IMR-90 (cell line): ENCODE measurements at regions not wholly inside any gene's neighbourhood (a gene's known extent, or its start where the extent isn't known, plus 50 kb on each side); places are given as distances from the start of the nearest gene placed in this dataset.

ENCODE experiments used
- ATAC-seq: fragments of 200-7000 bp; cut with Tn5 transposase; 2 replicates; pipeline ENCODE4 v1.9.1; 2020; ENCODE audit warnings: low read depth, mild to moderate bottlenecking, moderate library complexity
- BruUV-seq: library from RNA; stranded (reverse); fragments of 400-500 nt; replicated peaks from 2 replicates; lab custom pipeline; 2021; lab: Mats Ljungman, UMichigan
- CTCF ChIA-PET: fragments of 300-600 bp; formaldehyde crosslinking; extraction: SDS; loops from one replicate; lab custom pipeline; 2021; ENCODE audit warnings: antibody characterized with exemption; lab: Yijun Ruan, JAX
- POLR2A ChIA-PET: fragments of 300-600 bp; sonication (Branson Sonifier 250); formaldehyde crosslinking; loops from one replicate; lab custom pipeline; 2022; ENCODE audit warnings: antibody characterized with exemption; ENCODE audit not compliant: unreplicated experiment; lab: Charles Lee
- DNase-seq: peaks from one replicate; pipeline ENCODE4 v3.0.0; 2013
- H2AFZ ChIP-seq: replicated peaks from 2 replicates; pipeline ENCODE3; 2013; ENCODE audit warnings: low read length, mild to moderate bottlenecking; ENCODE audit not compliant: poor library complexity
- H2AK5ac ChIP-seq: 2 replicates; pipeline ENCODE4 v1.6.1; 2013; ENCODE audit warnings: low read depth, low read length, inconsistent platforms
- H2AK9ac ChIP-seq: replicated peaks from 2 replicates; pipeline ENCODE3; 2013; ENCODE audit warnings: mild to moderate bottlenecking, low read depth, low read length, moderate library complexity; ENCODE audit not compliant: poor library complexity
- H2BK120ac ChIP-seq: 2 replicates; pipeline ENCODE4 v1.6.1; 2013; ENCODE audit warnings: low read depth, low read length, inconsistent platforms
- H2BK15ac ChIP-seq: 3 replicates; pipeline ENCODE4 v1.6.1; 2013; ENCODE audit warnings: low read depth, low read length, inconsistent platforms
- H2BK20ac ChIP-seq: 2 replicates; pipeline ENCODE4 v1.6.1; 2013; ENCODE audit warnings: low read depth, mild to moderate bottlenecking, inconsistent platforms, low read length, moderate library complexity
- H2BK5ac ChIP-seq: 2 replicates; pipeline ENCODE4 v1.6.1; 2013; ENCODE audit warnings: mild to moderate bottlenecking, low read depth, low read length, inconsistent platforms; ENCODE audit not compliant: poor library complexity, severe bottlenecking
- H3K14ac ChIP-seq: replicated peaks from 2 replicates; pipeline ENCODE4 v1.6.1; 2013; ENCODE audit warnings: low read depth, low read length, inconsistent platforms
- H3K18ac ChIP-seq: 2 replicates; pipeline ENCODE4 v1.6.1; 2013; ENCODE audit warnings: low read depth, low read length, control low read depth
- H3K23ac ChIP-seq: 2 replicates; pipeline ENCODE4 v1.6.1; 2013; ENCODE audit warnings: low read depth, low read length, inconsistent platforms
- H3K27ac ChIP-seq: 2 replicates; pipeline ENCODE4 v1.5.1; 2013; ENCODE audit warnings: mild to moderate bottlenecking, control low read depth, low read length; ENCODE audit not compliant: insufficient read depth
- H3K27me3 ChIP-seq: 2 replicates; pipeline ENCODE4 v1.6.1; 2013; ENCODE audit warnings: low read length; ENCODE audit not compliant: control insufficient read depth, insufficient read depth
- H3K36me3 ChIP-seq: 2 replicates; pipeline ENCODE4 v1.6.1; 2013; ENCODE audit warnings: low read length, mixed read lengths; ENCODE audit not compliant: control insufficient read depth, insufficient read depth
- H3K4ac ChIP-seq: 2 replicates; pipeline ENCODE4 v1.6.1; 2013; ENCODE audit warnings: low read depth, low read length, inconsistent platforms
- H3K4me1 ChIP-seq: 2 replicates; pipeline ENCODE4 v1.6.1; 2013; ENCODE audit warnings: low read length, mixed read lengths; ENCODE audit not compliant: control insufficient read depth, insufficient read depth
- H3K4me2 ChIP-seq: 2 replicates; pipeline ENCODE4 v1.6.1; 2013; ENCODE audit warnings: low read depth, mild to moderate bottlenecking, control low read depth, low read length, moderate library complexity
- H3K4me3 ChIP-seq: 2 replicates; pipeline ENCODE4 v1.5.1; 2013; ENCODE audit warnings: low read depth, mild to moderate bottlenecking, control low read depth, low read length, moderate library complexity; ENCODE audit not compliant: insufficient read depth
- H3K56ac ChIP-seq: 2 replicates; pipeline ENCODE4 v1.6.1; 2013; ENCODE audit warnings: low read length, inconsistent platforms; ENCODE audit not compliant: insufficient read depth; ENCODE audit errors: extremely low read depth
- H3K79me1 ChIP-seq, 2 experiments: 2 replicates each; pipeline ENCODE4 v1.6.1; 2013; ENCODE audit warnings: low read length in 2 of 2, inconsistent platforms in 1 of 2, low read depth in 1 of 2
- H3K9ac ChIP-seq: 2 replicates; pipeline ENCODE4 v1.6.1; 2013; ENCODE audit warnings: low read depth, low read length, control low read depth
- H3K9me1 ChIP-seq: 2 replicates; pipeline ENCODE4 v1.6.1; 2013; ENCODE audit warnings: low read length, inconsistent platforms; ENCODE audit not compliant: insufficient read depth
- H3K9me3 ChIP-seq: 2 replicates; pipeline ENCODE4 v1.6.1; 2013; ENCODE audit warnings: low read length; ENCODE audit not compliant: control insufficient read depth, insufficient read depth
- H4K20me1 ChIP-seq: 2 replicates; pipeline ENCODE4 v1.6.1; 2013; ENCODE audit warnings: low read length, inconsistent platforms; ENCODE audit not compliant: insufficient read depth
- H4K5ac ChIP-seq: 2 replicates; pipeline ENCODE4 v1.6.1; 2013; ENCODE audit warnings: mild to moderate bottlenecking, low read depth, low read length, control low read depth
- H4K8ac ChIP-seq, 2 experiments: 2 replicates each; pipeline ENCODE4 v1.6.1; 2013; ENCODE audit warnings: low read depth in 2 of 2, low read length in 2 of 2, control low read depth in 1 of 2, inconsistent platforms in 1 of 2
- H4K91ac ChIP-seq: 2 replicates; pipeline ENCODE4 v1.6.1; 2013; ENCODE audit warnings: low read depth, low read length, inconsistent platforms; ENCODE audit not compliant: insufficient read depth
- NFE2L2 ChIP-seq: fragments of 150-350 bp; IDR thresholded peaks from 2 replicates; pipeline ENCODE4 v1.6.1; 2016; ENCODE audit warnings: low read depth, mild to moderate bottlenecking, low read length
- RCOR1 ChIP-seq: IDR thresholded peaks from 2 replicates; pipeline ENCODE4 v1.6.1; 2012; ENCODE audit warnings: mild to moderate bottlenecking, low read length, improper control_type of control experiment; ENCODE audit not compliant: insufficient replicate concordance
- WGBS, 2 experiments: methylation state at CpG; one replicate each; pipeline versions ENCODE4 v1.1.5 to v1.1.7; 2013; ENCODE audit warnings: missing lambda C conversion rate in 2 of 2; ENCODE audit not compliant: insufficient read length in 1 of 2; ENCODE audit errors: extremely low coverage in 2 of 2; 5-methylcytosine and 5-hydroxymethylcytosine counted together
- dilution Hi-C: fragments of 300-500 bp; cut with HindIII; formaldehyde crosslinking; loops from one replicate; pipeline ENCODE4 v1.14.3; 2018; ENCODE audit warnings: low sequenced_read_pairs; ENCODE audit not compliant: unreplicated experiment
- in situ Hi-C: fragments of 300-500 bp; cut with MboI; formaldehyde crosslinking; loops from 3 replicates; pipeline ENCODE4 v1.14.3; 2019; ENCODE audit warnings: low sequenced_read_pairs, inconsistent platforms, mixed read lengths
- intact Hi-C: fragments of 100-400 bp; cut with micrococcal nuclease; formaldehyde crosslinking; loops from 2 replicates; pipeline ENCODE4 v1.10.0; 2022
- TF ChIP-seq, protein P1 (sequence below): conservative IDR thresholded peaks from 2 replicates; pipeline ENCODE4 v1.5.1; 2012; ENCODE audit warnings: mild to moderate bottlenecking, low read depth, low read length, improper control_type of control experiment

DNA sequence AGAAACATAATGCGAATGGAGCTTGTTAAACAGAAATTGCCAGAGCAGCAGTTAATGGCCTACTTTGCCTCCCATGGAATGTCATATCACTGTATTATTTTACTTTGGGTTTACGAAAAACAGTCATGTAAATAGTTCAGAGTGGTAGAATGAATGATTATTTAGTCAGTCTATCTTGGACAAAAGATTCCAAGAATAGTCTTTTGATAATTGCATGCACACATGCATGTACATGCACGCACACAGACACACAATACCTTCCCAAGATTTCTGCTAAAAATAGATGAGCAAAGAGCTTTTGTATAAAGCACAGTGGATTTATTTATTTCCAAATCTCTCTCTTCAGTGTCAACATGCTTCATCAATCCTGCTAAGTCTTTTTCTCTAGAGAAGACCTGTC is 800.7 kb downstream of the DIPK2A start:
- DNase-seq, result no peak

More for the DNA sequence above, 800.7 kb downstream of the DIPK2A start:
- H3K4me2 ChIP-seq, result no peak overlapping the region
- no peak overlapping the region for H2BK20ac ChIP-seq
- H3K4me1 ChIP-seq, result no peaks in the 10 kb centered on the region
- H3K4ac ChIP-seq, result no peak overlapping the region
- H3K27ac ChIP-seq, result no peak overlapping the region
- H3K23ac ChIP-seq, result no peak overlapping the region
- no peaks in the 10 kb centered on the region for H4K20me1 ChIP-seq
- no peak overlapping the region for H3K4me3 ChIP-seq
- no peaks in the 10 kb centered on the region for H3K9me1 ChIP-seq
- no peak overlapping the region for H2AK5ac ChIP-seq
- H3K14ac ChIP-seq, result no peak overlapping the region
- no peak overlapping the region for H2BK15ac ChIP-seq
- dilution Hi-C loops, result no loop called here
- ChIA-PET POLR2A (no interaction called here), CTCF (no interaction called here)
- H2AFZ ChIP-seq, result no peak overlapping the region
- no peak overlapping the region for H3K18ac ChIP-seq
- intact Hi-C loops, result loop anchor here (10.0 kb wide), 1 partner anchor 608 kb away; no protein-coding TSS in a partner anchor
- H4K8ac ChIP-seq, result no peak overlapping the region
- H3K79me1 ChIP-seq, result no peaks in the 10 kb centered on the region
- no peak overlapping the region for H2BK120ac ChIP-seq
- BruUV-seq, result no TSS peak
- no peak overlapping the region for H3K9ac ChIP-seq
- H3K9me3 ChIP-seq, result peaks cover 2% of the 10 kb centered on the region; the same call in 1 of the 2 replicates
- TF ChIP-seq, protein P1, sequence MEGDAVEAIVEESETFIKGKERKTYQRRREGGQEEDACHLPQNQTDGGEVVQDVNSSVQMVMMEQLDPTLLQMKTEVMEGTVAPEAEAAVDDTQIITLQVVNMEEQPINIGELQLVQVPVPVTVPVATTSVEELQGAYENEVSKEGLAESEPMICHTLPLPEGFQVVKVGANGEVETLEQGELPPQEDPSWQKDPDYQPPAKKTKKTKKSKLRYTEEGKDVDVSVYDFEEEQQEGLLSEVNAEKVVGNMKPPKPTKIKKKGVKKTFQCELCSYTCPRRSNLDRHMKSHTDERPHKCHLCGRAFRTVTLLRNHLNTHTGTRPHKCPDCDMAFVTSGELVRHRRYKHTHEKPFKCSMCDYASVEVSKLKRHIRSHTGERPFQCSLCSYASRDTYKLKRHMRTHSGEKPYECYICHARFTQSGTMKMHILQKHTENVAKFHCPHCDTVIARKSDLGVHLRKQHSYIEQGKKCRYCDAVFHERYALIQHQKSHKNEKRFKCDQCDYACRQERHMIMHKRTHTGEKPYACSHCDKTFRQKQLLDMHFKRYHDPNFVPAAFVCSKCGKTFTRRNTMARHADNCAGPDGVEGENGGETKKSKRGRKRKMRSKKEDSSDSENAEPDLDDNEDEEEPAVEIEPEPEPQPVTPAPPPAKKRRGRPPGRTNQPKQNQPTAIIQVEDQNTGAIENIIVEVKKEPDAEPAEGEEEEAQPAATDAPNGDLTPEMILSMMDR, result no peak
- TF ChIP-seq RCOR1 (no peak), NFE2L2 (no peak)
- in situ Hi-C loops, result no loop called here
- no CpG with 5 or more reads among the region's 3 CpGs for WGBS, 2 experiments
- no peak for ATAC-seq
- H4K91ac ChIP-seq, result no peak overlapping the region
- H3K36me3 ChIP-seq, result no peaks in the 10 kb centered on the region
- no peak overlapping the region for H2AK9ac ChIP-seq
- no peaks in the 10 kb centered on the region for H3K27me3 ChIP-seq
- H3K56ac ChIP-seq, result no peak overlapping the region
- no peak overlapping the region for H4K5ac ChIP-seq
- H2BK5ac ChIP-seq, result no peak overlapping the region
